ENCODE measurements at regions not wholly inside any gene's neighbourhood (a gene's known extent, or its start where the extent isn't known, plus 50 kb on each side); places are given as distances from the start of the nearest gene placed in this dataset.

DNA sequence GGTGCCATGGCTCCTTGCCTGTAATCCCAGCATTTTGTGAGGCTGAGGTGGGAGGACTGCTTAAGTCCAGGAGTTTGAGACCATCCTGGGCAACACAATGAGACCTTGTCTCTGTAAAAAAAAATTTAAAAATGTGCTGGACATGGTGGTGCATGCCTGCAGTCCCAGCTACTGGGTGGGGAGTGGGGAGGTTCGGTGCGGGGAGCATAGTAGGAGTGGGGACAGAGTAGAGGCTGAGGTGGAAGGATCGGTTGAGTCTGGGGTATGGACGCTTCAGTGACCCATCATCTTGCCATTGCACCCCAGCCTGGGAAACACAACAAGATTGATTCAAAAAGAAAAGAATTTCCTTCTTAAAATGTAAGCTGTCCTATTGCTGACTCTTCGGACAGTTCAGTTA, 1490.0 kb upstream of the GBE1 start:
- no peak for DNase-seq
- Histone ChIP-seq H3K56ac (ENCODE audit: low read length) (no peak overlapping the region), H2BK15ac (replicated peaks; ENCODE audit: low read depth) (no peak overlapping the region), H3K18ac (ENCODE audit: low read length) (no peak overlapping the region), H3K4ac (ENCODE audit: low read depth, low read length) (no peak overlapping the region), H3K27me3 (ENCODE audit: insufficient read depth, low read length, poor library complexity) (no peaks in the 10 kb centered on the region), H3K9ac (ENCODE audit: low read length) (no peak overlapping the region), H2AK5ac (ENCODE audit: low read length) (no peak overlapping the region), H3K4me2 (ENCODE audit: low read length) (no peak overlapping the region), H3K36me3 (ENCODE audit: control insufficient read depth, insufficient read depth, low read length) (no peaks in the 10 kb centered on the region), H4K5ac (ENCODE audit: low read length) (no peak overlapping the region), H3K23ac (ENCODE audit: low read length) (no peak overlapping the region), H3K4me1 (ENCODE audit: control insufficient read depth, low read depth, low read length) (no peaks in the 10 kb centered on the region), H3K79me1 (ENCODE audit: low read length) (no peaks in the 10 kb centered on the region), H3K27ac (ENCODE audit: low read depth, low read length) (no peak overlapping the region), H3K79me2 (ENCODE audit: control insufficient read depth, insufficient read depth, low read length) (no peaks in the 10 kb centered on the region), H3K4me3 (ENCODE audit: low read length) (no peak overlapping the region), H4K8ac (ENCODE audit: low read depth, low read length) (no peak overlapping the region), H2BK120ac (ENCODE audit: low read depth, low read length) (no peak overlapping the region), H2BK5ac (ENCODE audit: low read length) (no peak overlapping the region)
- no CpG with 5 or more reads among the region's 5 CpGs for WGBS (ENCODE audit: extremely low coverage, insufficient coverage, low lambda C conversion rate)

DNA sequence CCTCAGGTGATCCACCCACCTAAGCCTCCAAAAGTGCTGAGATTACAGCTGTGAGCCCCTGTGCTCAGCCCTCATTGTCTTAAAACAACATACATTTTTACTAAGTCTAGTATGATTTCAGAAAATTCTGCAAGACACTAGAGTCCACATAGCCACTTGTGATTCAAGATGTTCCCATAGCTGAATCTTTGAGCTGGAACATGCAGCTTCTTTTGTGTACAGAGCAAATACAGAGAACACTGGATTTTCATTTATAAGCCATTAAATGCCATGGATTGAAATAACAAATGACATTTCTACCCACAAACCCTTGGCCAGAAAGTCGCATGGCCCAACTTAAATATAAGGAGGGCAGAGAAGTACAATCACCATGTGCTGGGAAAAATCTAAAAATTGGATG, 1489.2 kb upstream of the GBE1 start:
- H3K23ac ChIP-seq (ENCODE audit: low read length) = no peak overlapping the region
- H3K79me2 ChIP-seq (ENCODE audit: control insufficient read depth, insufficient read depth, low read length) = no peaks in the 10 kb centered on the region
- no peak overlapping the region for H3K18ac ChIP-seq (ENCODE audit: low read length)
- H3K4ac ChIP-seq (ENCODE audit: low read depth, low read length) = no peak overlapping the region
- no peaks in the 10 kb centered on the region for H3K27me3 ChIP-seq (ENCODE audit: insufficient read depth, low read length, poor library complexity)
- H3K4me1 ChIP-seq (ENCODE audit: control insufficient read depth, low read depth, low read length) = no peaks in the 10 kb centered on the region
- H2BK120ac ChIP-seq (ENCODE audit: low read depth, low read length) = no peak overlapping the region
- H3K27ac ChIP-seq (ENCODE audit: low read depth, low read length) = no peak overlapping the region
- no peak overlapping the region for H2AK5ac ChIP-seq (ENCODE audit: low read length)
- H4K8ac ChIP-seq (ENCODE audit: low read depth, low read length) = no peak overlapping the region
- no peak overlapping the region for H3K4me2 ChIP-seq (ENCODE audit: low read length)
- no peak overlapping the region for H3K4me3 ChIP-seq (ENCODE audit: low read length)
- no peak overlapping the region for H3K9ac ChIP-seq (ENCODE audit: low read length)
- H2BK5ac ChIP-seq (ENCODE audit: low read length) = no peak overlapping the region
- no peak overlapping the region for H3K56ac ChIP-seq (ENCODE audit: low read length)
- H3K36me3 ChIP-seq (ENCODE audit: control insufficient read depth, insufficient read depth, low read length) = no peaks in the 10 kb centered on the region
- no peak for DNase-seq
- no peaks in the 10 kb centered on the region for H3K79me1 ChIP-seq (ENCODE audit: low read length)
- no peak overlapping the region for H2BK15ac ChIP-seq (replicated peaks; ENCODE audit: low read depth)
- WGBS (ENCODE audit: extremely low coverage, insufficient coverage, low lambda C conversion rate) = no CpG with 5 or more reads among the region's 1 CpG
- no peak overlapping the region for H4K5ac ChIP-seq (ENCODE audit: low read length)

DNA sequence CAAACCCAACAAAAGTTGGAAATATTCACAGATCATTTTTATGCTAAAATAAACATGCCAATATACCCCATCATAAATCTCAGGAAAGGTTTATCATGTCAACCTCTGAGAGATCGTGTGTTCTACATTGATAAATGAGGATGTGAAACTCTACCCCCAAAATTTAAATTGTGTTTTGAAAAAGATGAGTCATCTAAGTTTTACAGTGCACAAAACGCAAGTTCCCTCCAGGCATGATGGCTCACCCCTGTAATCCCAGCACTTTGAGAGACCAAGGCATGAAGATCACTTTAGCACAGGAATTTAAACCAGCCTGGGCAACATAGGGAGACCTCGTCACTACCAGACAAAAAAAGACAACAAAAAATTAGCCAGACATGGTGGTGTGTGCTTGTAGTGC, 1487.0 kb upstream of the GBE1 start:
- Histone ChIP-seq H3K4me2 (ENCODE audit: low read length) (no peak overlapping the region), H3K79me2 (ENCODE audit: control insufficient read depth, insufficient read depth, low read length) (no peaks in the 10 kb centered on the region), H3K23ac (ENCODE audit: low read length) (no peak overlapping the region), H3K4me1 (ENCODE audit: control insufficient read depth, low read depth, low read length) (no peaks in the 10 kb centered on the region), H3K4ac (ENCODE audit: low read depth, low read length) (no peak overlapping the region), H2BK15ac (replicated peaks; ENCODE audit: low read depth) (no peak overlapping the region), H4K5ac (ENCODE audit: low read length) (no peak overlapping the region), H3K56ac (ENCODE audit: low read length) (no peak overlapping the region), H3K36me3 (ENCODE audit: control insufficient read depth, insufficient read depth, low read length) (no peaks in the 10 kb centered on the region), H3K27ac (ENCODE audit: low read depth, low read length) (no peak overlapping the region), H2AK5ac (ENCODE audit: low read length) (no peak overlapping the region), H3K4me3 (ENCODE audit: low read length) (no peak overlapping the region), H2BK120ac (ENCODE audit: low read depth, low read length) (no peak overlapping the region), H3K79me1 (ENCODE audit: low read length) (no peaks in the 10 kb centered on the region), H4K8ac (ENCODE audit: low read depth, low read length) (no peak overlapping the region), H3K27me3 (ENCODE audit: insufficient read depth, low read length, poor library complexity) (no peaks in the 10 kb centered on the region), H3K9ac (ENCODE audit: low read length) (no peak overlapping the region), H3K18ac (ENCODE audit: low read length) (no peak overlapping the region), H2BK5ac (ENCODE audit: low read length) (no peak overlapping the region)
- no peak for DNase-seq
- no CpG with 5 or more reads among the region's 3 CpGs for WGBS (ENCODE audit: extremely low coverage, insufficient coverage, low lambda C conversion rate)

DNA sequence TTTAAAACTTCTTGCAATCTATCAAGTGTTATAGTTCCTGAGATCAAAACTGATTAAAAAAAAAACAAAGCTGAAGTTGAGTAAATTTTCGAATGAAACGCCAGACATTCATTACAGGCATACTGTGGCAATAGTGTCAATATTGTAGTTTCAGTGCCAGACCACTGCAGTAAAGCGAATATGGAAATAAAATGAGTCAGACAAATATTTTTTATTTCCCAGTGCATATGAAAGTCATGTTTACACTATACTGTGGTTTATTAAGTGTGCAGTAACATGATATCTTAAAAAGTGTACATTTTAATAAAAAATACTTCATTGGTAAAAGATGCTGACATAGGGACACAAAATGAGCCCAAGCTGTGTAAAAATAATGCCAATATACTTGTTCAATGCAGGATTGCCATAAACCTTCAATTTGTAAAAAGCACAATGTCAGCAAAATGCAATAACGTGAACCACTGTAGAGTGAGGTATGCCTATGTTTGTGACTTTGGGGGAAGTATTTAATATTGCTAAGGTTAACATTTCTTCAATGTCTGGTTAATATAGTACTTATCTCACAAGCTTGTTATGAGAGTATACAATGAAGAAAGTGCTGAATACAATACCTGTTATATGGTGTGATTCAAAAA, 1473.9 kb upstream of the GBE1 start:
- Histone ChIP-seq H3K4me2 (ENCODE audit: low read length) (no peak overlapping the region), H3K79me1 (ENCODE audit: low read length) (no peaks in the 10 kb centered on the region), H2BK120ac (ENCODE audit: low read depth, low read length) (no peak overlapping the region), H3K4ac (ENCODE audit: low read depth, low read length) (no peak overlapping the region), H4K8ac (ENCODE audit: low read depth, low read length) (no peak overlapping the region), H3K18ac (ENCODE audit: low read length) (no peak overlapping the region), H3K36me3 (ENCODE audit: control insufficient read depth, insufficient read depth, low read length) (no peaks in the 10 kb centered on the region), H4K5ac (ENCODE audit: low read length) (no peak overlapping the region), H3K56ac (ENCODE audit: low read length) (no peak overlapping the region), H3K9ac (ENCODE audit: low read length) (no peak overlapping the region), H3K27me3 (ENCODE audit: insufficient read depth, low read length, poor library complexity) (no peaks in the 10 kb centered on the region), H3K4me3 (ENCODE audit: low read length) (no peak overlapping the region), H3K27ac (ENCODE audit: low read depth, low read length) (no peak overlapping the region), H3K4me1 (ENCODE audit: control insufficient read depth, low read depth, low read length) (no peaks in the 10 kb centered on the region), H2BK5ac (ENCODE audit: low read length) (no peak overlapping the region), H3K79me2 (ENCODE audit: control insufficient read depth, insufficient read depth, low read length) (no peaks in the 10 kb centered on the region), H3K23ac (ENCODE audit: low read length) (no peak overlapping the region), H2BK15ac (replicated peaks; ENCODE audit: low read depth) (no peak overlapping the region), H2AK5ac (ENCODE audit: low read length) (no peak overlapping the region)
- no peak for DNase-seq
- WGBS (ENCODE audit: extremely low coverage, insufficient coverage, low lambda C conversion rate) = no CpG with 5 or more reads among the region's 4 CpGs

DNA sequence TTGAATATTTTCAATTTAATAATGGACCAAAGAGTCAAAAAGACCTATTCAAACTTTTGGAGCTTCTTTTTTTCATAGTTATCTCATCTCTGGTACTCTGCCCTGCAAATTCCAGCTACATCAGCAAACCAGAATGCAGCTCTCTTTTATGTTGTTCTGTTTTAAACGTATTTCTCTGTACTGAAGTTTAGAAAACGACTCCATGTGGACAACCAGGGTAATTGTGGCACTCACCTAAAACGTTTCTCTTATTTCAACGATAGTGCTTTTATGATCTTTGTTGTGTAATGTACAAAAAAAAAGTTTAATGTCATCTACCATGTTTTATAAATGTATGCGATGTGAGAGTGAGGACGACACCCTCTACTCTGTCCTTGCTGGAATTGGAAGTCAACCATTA, 1472.3 kb upstream of the GBE1 start:
- Histone ChIP-seq H3K36me3 (ENCODE audit: control insufficient read depth, insufficient read depth, low read length) (no peaks in the 10 kb centered on the region), H3K23ac (ENCODE audit: low read length) (no peak overlapping the region), H2BK5ac (ENCODE audit: low read length) (no peak overlapping the region), H3K27me3 (ENCODE audit: insufficient read depth, low read length, poor library complexity) (no peaks in the 10 kb centered on the region), H4K8ac (ENCODE audit: low read depth, low read length) (no peak overlapping the region), H3K4ac (ENCODE audit: low read depth, low read length) (no peak overlapping the region), H2AK5ac (ENCODE audit: low read length) (no peak overlapping the region), H4K5ac (ENCODE audit: low read length) (no peak overlapping the region), H3K9ac (ENCODE audit: low read length) (no peak overlapping the region), H2BK120ac (ENCODE audit: low read depth, low read length) (no peak overlapping the region), H3K56ac (ENCODE audit: low read length) (no peak overlapping the region), H3K27ac (ENCODE audit: low read depth, low read length) (no peak overlapping the region), H3K79me2 (ENCODE audit: control insufficient read depth, insufficient read depth, low read length) (no peaks in the 10 kb centered on the region), H3K18ac (ENCODE audit: low read length) (no peak overlapping the region), H3K4me2 (ENCODE audit: low read length) (no peak overlapping the region), H2BK15ac (replicated peaks; ENCODE audit: low read depth) (no peak overlapping the region), H3K4me1 (ENCODE audit: control insufficient read depth, low read depth, low read length) (no peaks in the 10 kb centered on the region), H3K79me1 (ENCODE audit: low read length) (no peaks in the 10 kb centered on the region), H3K4me3 (ENCODE audit: low read length) (no peak overlapping the region)
- WGBS (ENCODE audit: extremely low coverage, insufficient coverage, low lambda C conversion rate) = no CpG with 5 or more reads among the region's 6 CpGs
- no peak for DNase-seq

DNA sequence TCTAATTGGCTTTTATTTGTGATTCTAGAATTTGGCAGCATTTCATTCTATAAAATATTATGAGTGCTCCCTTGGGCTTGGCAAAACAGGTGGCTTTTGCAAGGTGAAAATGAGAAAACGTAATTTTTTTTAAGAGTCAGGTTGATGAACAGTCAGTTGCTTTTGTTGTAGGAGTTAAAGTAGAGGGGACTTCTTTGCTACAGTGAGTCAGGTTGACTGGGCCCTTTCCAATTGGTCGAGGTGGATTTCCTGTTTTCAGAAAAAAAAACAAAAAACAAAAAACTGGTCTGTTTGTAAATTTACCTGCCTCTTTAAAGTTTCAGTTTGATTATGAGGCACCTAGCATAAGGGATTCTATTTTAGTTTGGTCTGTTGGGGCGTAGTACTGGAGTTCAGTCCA, 1469.4 kb upstream of the GBE1 start:
- Histone ChIP-seq H2AK5ac (ENCODE audit: low read length) (no peak overlapping the region), H3K4ac (ENCODE audit: low read depth, low read length) (no peak overlapping the region), H4K8ac (ENCODE audit: low read depth, low read length) (no peak overlapping the region), H2BK5ac (ENCODE audit: low read length) (no peak overlapping the region), H3K56ac (ENCODE audit: low read length) (no peak overlapping the region), H4K5ac (ENCODE audit: low read length) (no peak overlapping the region), H3K79me2 (ENCODE audit: control insufficient read depth, insufficient read depth, low read length) (no peaks in the 10 kb centered on the region), H3K18ac (ENCODE audit: low read length) (no peak overlapping the region), H3K79me1 (ENCODE audit: low read length) (no peaks in the 10 kb centered on the region), H3K23ac (ENCODE audit: low read length) (no peak overlapping the region), H3K9ac (ENCODE audit: low read length) (no peak overlapping the region), H2BK15ac (replicated peaks; ENCODE audit: low read depth) (no peak overlapping the region), H2BK120ac (ENCODE audit: low read depth, low read length) (no peak overlapping the region), H3K4me3 (ENCODE audit: low read length) (no peak overlapping the region), H3K27me3 (ENCODE audit: insufficient read depth, low read length, poor library complexity) (no peaks in the 10 kb centered on the region), H3K4me2 (ENCODE audit: low read length) (no peak overlapping the region), H3K27ac (ENCODE audit: low read depth, low read length) (no peak overlapping the region), H3K4me1 (ENCODE audit: control insufficient read depth, low read depth, low read length) (no peaks in the 10 kb centered on the region), H3K36me3 (ENCODE audit: control insufficient read depth, insufficient read depth, low read length) (no peaks in the 10 kb centered on the region)
- WGBS (ENCODE audit: extremely low coverage, insufficient coverage, low lambda C conversion rate) = no CpG with 5 or more reads among the region's 3 CpGs
- no peak for DNase-seq
